Caco-2 (cell line): ENCODE measurements at regions not wholly inside any gene's neighbourhood (a gene's known extent, or its start where the extent isn't known, plus 50 kb on each side); places are given as distances from the start of the nearest gene placed in this dataset.

Experiments used
- BruUV-seq: library from RNA; stranded (reverse); fragments of 400-500 nt; replicated peaks from 2 replicates; lab custom pipeline; 2021; lab: Mats Ljungman, UMichigan
- CTCF ChIA-PET: fragments of 300-600 bp; sonication (Branson Sonifier 250); formaldehyde crosslinking; loops from one replicate; lab custom pipeline; 2022; ENCODE audit warnings: antibody characterized with exemption; lab: Charles Lee
- POLR2A ChIA-PET: fragments of 300-600 bp; sonication (Branson Sonifier 250); formaldehyde crosslinking; loops from one replicate; lab custom pipeline; 2022; ENCODE audit warnings: antibody characterized with exemption; lab: Charles Lee
- DNase-seq, 2 experiments: peaks; one replicate each; pipeline versions ENCODE4 v3.0.0 to v3.0.0-alpha.2; 2020 to 2022
- H3K27me3 ChIP-seq: replicated peaks from 2 replicates; pipeline ENCODE4 v1.6.0; 2011; ENCODE audit warnings: low read length; ENCODE audit not compliant: control insufficient read depth, insufficient read depth
- H3K36me3 ChIP-seq: 2 replicates; pipeline ENCODE4 v1.5.1; 2011; ENCODE audit warnings: low read length; ENCODE audit not compliant: control insufficient read depth, insufficient read depth
- H3K4me1 ChIP-seq: fragments of 250-450 bp; sonication (Bioruptor Pico); 2 replicates; pipeline ENCODE4 v1.5.1; 2020; ENCODE audit warnings: mild to moderate bottlenecking
- H3K4me3 ChIP-seq: 2 replicates; pipeline ENCODE4 v1.5.1; 2011; ENCODE audit warnings: low read depth, mild to moderate bottlenecking, control low read depth, low read length
- H3K9me3 ChIP-seq: fragments of 250-450 bp; sonication (Bioruptor Pico); 2 replicates; pipeline ENCODE4 v1.5.1; 2020; ENCODE audit warnings: mild to moderate bottlenecking, moderate library complexity
- H3K27ac Mint-ChIP-seq: one replicate; pipeline ENCODE4 v1.8.0; 2022; ENCODE audit warnings: mixed read lengths; ENCODE audit not compliant: unreplicated experiment
- H3K27me3 Mint-ChIP-seq: one replicate; pipeline ENCODE4 v1.8.0; 2022; ENCODE audit warnings: mixed read lengths; ENCODE audit not compliant: insufficient read depth, unreplicated experiment
- H3K36me3 Mint-ChIP-seq: one replicate; pipeline ENCODE4 v1.8.0; 2022; ENCODE audit warnings: mild to moderate bottlenecking, mixed read lengths; ENCODE audit not compliant: insufficient read depth, unreplicated experiment
- H3K4me1 Mint-ChIP-seq: one replicate; pipeline ENCODE4 v1.8.0; 2022; ENCODE audit warnings: low read depth, mixed read lengths; ENCODE audit not compliant: unreplicated experiment
- H3K4me3 Mint-ChIP-seq: one replicate; pipeline ENCODE4 v1.8.0; 2022; ENCODE audit warnings: mild to moderate bottlenecking, moderate library complexity, mixed read lengths; ENCODE audit not compliant: unreplicated experiment
- H3K9me3 Mint-ChIP-seq: one replicate; pipeline ENCODE4 v1.8.0; 2022; ENCODE audit warnings: mixed read lengths; ENCODE audit not compliant: unreplicated experiment
- CTCF ChIP-seq, 2 experiments: fragments of 200-600 bp in 1 of 2; IDR thresholded peaks; 1 replicate in 1 of 2; 2 replicates in 1 of 2; pipeline versions ENCODE4 v1.5.1 to v1.8.0; 2011 to 2022; ENCODE audit warnings: antibody characterized with exemption in 1 of 2, control low read depth in 1 of 2, inconsistent platforms in 1 of 2, low read depth in 1 of 2, low read length in 1 of 2, mild to moderate bottlenecking in 1 of 2, moderate library complexity in 1 of 2; ENCODE audit not compliant: insufficient read depth in 1 of 2, severe bottlenecking in 1 of 2, unreplicated experiment in 1 of 2
- intact Hi-C: fragments of 100-400 bp; cut with micrococcal nuclease; formaldehyde crosslinking; loops from one replicate; pipeline ENCODE4 v1.10.0; 2022; ENCODE audit not compliant: unreplicated experiment

- no peak for TF ChIP-seq CTCF (IDR thresholded peaks at IDR 0.05; ENCODE audit: insufficient read depth in 1 of 2, low read depth in 1 of 2, low read length in 1 of 2, severe bottlenecking in 1 of 2, unreplicated experiment in 1 of 2)
- no peaks in the 10 kb centered on the region for H3K27me3 ChIP-seq
- no peak for DNase-seq
- H3K4me1 ChIP-seq, result no peaks in the 10 kb centered on the region
- no peaks in the 10 kb centered on the region for H3K9me3 ChIP-seq
- BruUV-seq, result no TSS peak
- H3K27ac Mint-ChIP-seq, result no peak overlapping the region
- H3K9me3 Mint-ChIP-seq, result no peaks in the 10 kb centered on the region
- no peak overlapping the region for H3K4me3 Mint-ChIP-seq
- peaks cover 4% of the 10 kb centered on the region for H3K27me3 Mint-ChIP-seq
- H3K36me3 Mint-ChIP-seq, result no peaks in the 10 kb centered on the region
- no peaks in the 10 kb centered on the region for H3K36me3 ChIP-seq
- no peaks in the 10 kb centered on the region for H3K4me1 Mint-ChIP-seq
- CTCF ChIA-PET, result no interaction called here
- POLR2A ChIA-PET, result no interaction called here
- intact Hi-C loops, result no loop called here
- no peak overlapping the region for H3K4me3 ChIP-seq
These were observed 560.7 kb upstream of the CPEB2 start for GRCh38 chr4:14441561-14441960.

- Mint-ChIP-seq H3K27me3 (peaks cover 4% of the 10 kb centered on the region), H3K36me3 (no peaks in the 10 kb centered on the region), H3K9me3 (no peaks in the 10 kb centered on the region), H3K4me1 (no peaks in the 10 kb centered on the region), H3K4me3 (no peak overlapping the region), H3K27ac (no peak overlapping the region)
- BruUV-seq, result no TSS peak
- POLR2A ChIA-PET, result no interaction called here
- Histone ChIP-seq H3K4me3 (no peak overlapping the region), H3K9me3 (no peaks in the 10 kb centered on the region), H3K4me1 (no peaks in the 10 kb centered on the region), H3K36me3 (no peaks in the 10 kb centered on the region), H3K27me3 (no peaks in the 10 kb centered on the region)
- no peak for DNase-seq
- intact Hi-C loops, result no loop called here
- CTCF ChIA-PET, result no interaction called here
- TF ChIP-seq CTCF (IDR thresholded peaks at IDR 0.05; ENCODE audit: insufficient read depth in 1 of 2, low read depth in 1 of 2, low read length in 1 of 2, severe bottlenecking in 1 of 2, unreplicated experiment in 1 of 2), result no peak
These were observed 556.4 kb upstream of the CPEB2 start for GRCh38 chr4:14445882-14446281.

GRCh38 chr4:14446311-14446710 is 556.0 kb upstream of the CPEB2 start:
- H3K36me3 Mint-ChIP-seq, result no peaks in the 10 kb centered on the region
- no peak overlapping the region for H3K27ac Mint-ChIP-seq
- ChIA-PET CTCF (no interaction called here), POLR2A (interaction anchor here (0.6 kb wide), 1 partner anchor 18 kb away, joined by 6 read pairs; no protein-coding TSS in a partner anchor)
- no peaks in the 10 kb centered on the region for H3K9me3 Mint-ChIP-seq
- no peak for DNase-seq
- no TSS peak for BruUV-seq
- H3K27me3 ChIP-seq, result no peaks in the 10 kb centered on the region
- no peaks in the 10 kb centered on the region for H3K9me3 ChIP-seq
- no peaks in the 10 kb centered on the region for H3K4me1 ChIP-seq
- H3K4me3 Mint-ChIP-seq, result no peak overlapping the region
- no peaks in the 10 kb centered on the region for H3K4me1 Mint-ChIP-seq
- intact Hi-C loops, result no loop called here
- peaks cover 4% of the 10 kb centered on the region for H3K27me3 Mint-ChIP-seq
- no peak for TF ChIP-seq CTCF (IDR thresholded peaks at IDR 0.05; ENCODE audit: insufficient read depth in 1 of 2, low read depth in 1 of 2, low read length in 1 of 2, severe bottlenecking in 1 of 2, unreplicated experiment in 1 of 2)
- H3K36me3 ChIP-seq, result no peaks in the 10 kb centered on the region
- no peak overlapping the region for H3K4me3 ChIP-seq
